BJ (cell line): ENCODE measurements at regions not wholly inside any gene's neighbourhood (a gene's known extent, or its start where the extent isn't known, plus 50 kb on each side); places are given as distances from the start of the nearest gene placed in this dataset.
"Not testable (repeated sequence)": the region's sequence is repeated elsewhere in the genome, so short reads cannot be mapped to it uniquely, and the experiment has no call there.

Experiments used
- CTCF ChIA-PET: fragments of 350-600 bp; formaldehyde crosslinking; extraction: SDS; loops from one replicate; lab custom pipeline; 2021; ENCODE audit warnings: antibody characterized with exemption, inconsistent platforms; lab: Yijun Ruan, JAX
- POLR2A ChIA-PET: fragments of 300-600 bp; sonication (Branson Sonifier 250); formaldehyde crosslinking; extraction: SDS; loops from one replicate; lab custom pipeline; 2021; ENCODE audit warnings: antibody characterized with exemption; lab: Charles Lee
- DNase-seq: peaks from one replicate; pipeline ENCODE4 v3.0.0-alpha.2; 2011; ENCODE audit warnings: low read depth
- H3K27me3 ChIP-seq: 2 replicates; pipeline ENCODE4 v1.6.0; 2011; ENCODE audit warnings: low read length; ENCODE audit not compliant: control insufficient read depth, insufficient read depth
- H3K36me3 ChIP-seq: 2 replicates; pipeline ENCODE4 v1.5.1; 2011; ENCODE audit warnings: low read length; ENCODE audit not compliant: control insufficient read depth, insufficient read depth
- H3K4me3 ChIP-seq: 2 replicates; pipeline ENCODE4 v1.5.1; 2011; ENCODE audit warnings: low read depth, mild to moderate bottlenecking, control low read depth, low read length
- CTCF ChIP-seq: IDR thresholded peaks from 2 replicates; pipeline ENCODE4 v1.5.1; 2011; ENCODE audit warnings: low read depth, mild to moderate bottlenecking, control low read depth, inconsistent platforms, low read length, moderate library complexity; ENCODE audit not compliant: insufficient read depth

- no peaks in the 10 kb centered on the region for H3K27me3 ChIP-seq
- no peaks in the 10 kb centered on the region for H3K36me3 ChIP-seq
- no peak for TF ChIP-seq CTCF
- peak overlapping the region; percentile 37 for H3K4me3 ChIP-seq
- CTCF ChIA-PET, result interaction anchor here (0.6 to 1.6 kb wide), 7 partner anchors 10 to 208 kb away, joined by 3 to 5 read pairs (median 4); a partner anchor contains a TSS
- POLR2A ChIA-PET, result interaction anchor here (0.6 to 2.3 kb wide), 10 partner anchors 10 to 899 kb away, joined by 3 to 10 read pairs (median 5); a partner anchor contains a TSS
- DNase-seq, result no peak
Measured at GRCh38 chr6:26233649-26234420, 131.2 kb upstream of the BTN3A2 start.

GRCh38 chr6:26234421-26235301 lies 130.3 kb upstream of the BTN3A2 start:
- CTCF ChIA-PET, result interaction anchor here (0.6 to 1.6 kb wide), 8 partner anchors 9 to 208 kb away, joined by 3 to 5 read pairs (median 4); a partner anchor contains a TSS
- TF ChIP-seq CTCF, result no peak
- peak overlapping the region; percentile 37 for H3K4me3 ChIP-seq
- H3K36me3 ChIP-seq, result no peaks in the 10 kb centered on the region
- no peak for DNase-seq
- no peaks in the 10 kb centered on the region for H3K27me3 ChIP-seq
- POLR2A ChIA-PET, result interaction anchor here (0.6 to 2.3 kb wide), 11 partner anchors 11 to 898 kb away, joined by 3 to 10 read pairs (median 5); a partner anchor contains a TSS

- DNase-seq, result no peak
- CTCF ChIA-PET, result interaction anchor here (1.1 to 1.6 kb wide), 3 partner anchors 9 to 18 kb away, joined by 3 to 5 read pairs (median 5); a partner anchor contains a TSS
- Histone ChIP-seq H3K4me3 (peak overlapping the region; percentile 37), H3K36me3 (no peaks in the 10 kb centered on the region), H3K27me3 (no peaks in the 10 kb centered on the region)
- POLR2A ChIA-PET, result interaction anchor here (0.8 to 2.3 kb wide), 3 partner anchors 12 to 78 kb away, joined by 3 to 7 read pairs (median 3); no protein-coding TSS in a partner anchor
- TF ChIP-seq CTCF, result no peak
Measured at GRCh38 chr6:26235302-26235670, 129.7 kb upstream of the BTN3A2 start.

GRCh38 chr6:26239415-26239814 lies 125.6 kb upstream of the BTN3A2 start:
- H3K27me3 ChIP-seq, H3K36me3 ChIP-seq, CTCF ChIA-PET, DNase-seq, POLR2A ChIA-PET, H3K4me3 ChIP-seq: not testable (repeated sequence)

DNA sequence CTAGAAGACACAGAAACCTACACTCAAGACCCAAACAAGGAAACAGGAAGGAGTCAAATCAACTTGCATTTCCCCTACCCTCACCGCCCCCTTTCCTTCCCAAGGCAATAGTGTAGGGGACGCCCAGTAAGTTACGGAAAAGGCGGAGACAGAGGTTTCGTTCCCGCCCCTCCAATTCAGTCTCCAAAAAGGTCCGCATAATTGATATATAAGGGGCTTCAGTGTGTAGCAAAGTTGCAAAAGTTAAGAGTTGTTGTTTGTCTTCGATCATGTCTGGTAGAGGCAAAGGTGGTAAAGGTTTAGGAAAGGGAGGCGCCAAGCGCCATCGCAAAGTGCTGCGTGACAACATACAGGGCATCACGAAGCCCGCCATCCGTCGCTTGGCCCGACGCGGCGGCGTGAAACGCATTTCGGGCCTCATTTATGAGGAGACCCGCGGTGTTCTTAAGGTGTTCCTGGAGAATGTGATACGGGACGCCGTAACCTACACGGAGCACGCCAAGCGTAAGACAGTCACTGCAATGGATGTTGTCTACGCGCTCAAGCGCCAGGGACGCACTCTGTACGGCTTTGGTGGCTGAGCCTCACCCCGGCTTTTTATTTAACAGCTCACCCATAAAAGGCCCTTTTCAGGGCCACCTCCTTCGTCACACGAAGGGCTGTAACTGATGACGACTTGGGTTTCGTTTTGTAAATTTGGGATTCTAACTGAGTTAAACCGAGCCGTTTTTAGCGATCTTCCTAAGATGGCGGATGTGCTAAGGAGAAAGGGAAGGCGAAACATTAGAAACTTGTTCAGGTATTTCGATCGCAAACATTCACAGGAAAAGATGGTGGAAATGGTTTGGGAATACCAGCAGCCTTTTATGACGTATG lies 124.6 kb upstream of the BTN3A2 start:
- Histone ChIP-seq H3K27me3 (no peaks in the 10 kb centered on the region), H3K4me3 (peak overlapping the region; percentile 58), H3K36me3 (no peaks in the 10 kb centered on the region)
- peak; percentile 80 for DNase-seq
- CTCF ChIA-PET, result interaction anchor here (0.6 kb wide), 1 partner anchor 42 kb away, joined by 3 read pairs; no protein-coding TSS in a partner anchor
- POLR2A ChIA-PET, result interaction anchor here (0.5 kb wide), 1 partner anchor 21 kb away, joined by 3 read pairs; no protein-coding TSS in a partner anchor
- TF ChIP-seq CTCF, result no peak
